Tibial nerve (tissue), 4 donors: ENCODE measurements at regions not wholly inside any gene's neighbourhood (a gene's known extent, or its start where the extent isn't known, plus 50 kb on each side); places are given as distances from the start of the nearest gene placed in this dataset.

ENCODE experiments used
- DNase-seq, 2 donors: peaks; one replicate each; pipeline ENCODE4 v3.0.0-alpha.2; 2019; ENCODE audit warnings: low spot score in 2 of 2
- H3K27ac ChIP-seq, 4 donors: fragments of 200-600 bp; sonication (generic) in 3 of 4; one replicate each; pipeline ENCODE4 v1.5.1; 2017 to 2019; ENCODE audit warnings: mild to moderate bottlenecking in 1 of 4
- H3K27me3 ChIP-seq, 2 donors: fragments of 200-600 bp; sonication (generic) in 1 of 2; one replicate each; pipeline versions ENCODE4 v1.5.1 to v1.6.0; 2017 to 2019
- H3K36me3 ChIP-seq, 3 donors: fragments of 200-600 bp; sonication (generic); one replicate each; pipeline ENCODE4 v1.5.1; 2018 to 2019
- H3K4me1 ChIP-seq, 4 donors: fragments of 200-600 bp; sonication (generic) in 3 of 4; one replicate each; pipeline ENCODE4 v1.5.1; 2017 to 2019
- H3K4me3 ChIP-seq, 4 donors: fragments of 200-600 bp; sonication (generic) in 3 of 4; one replicate each; pipeline ENCODE4 v1.5.1; 2017 to 2019; ENCODE audit warnings: mild to moderate bottlenecking in 1 of 4, moderate library complexity in 1 of 4
- H3K9me3 ChIP-seq, 4 donors: fragments of 200-600 bp; sonication (generic) in 3 of 4; one replicate each; pipeline ENCODE4 v1.5.1; 2017 to 2019
- EP300 ChIP-seq, 2 donors: sonication (generic); formaldehyde crosslinking; IDR thresholded peaks; one replicate each; pipeline ENCODE4 v1.6.1; 2017; ENCODE audit warnings: antibody characterized with exemption in 2 of 2, mild to moderate bottlenecking in 1 of 2
- POLR2A ChIP-seq, 2 donors: fragments of 450-650 bp; IDR thresholded peaks; one replicate each; pipeline ENCODE4 v1.6.1; 2017; ENCODE audit warnings: antibody characterized with exemption in 2 of 2, mild to moderate bottlenecking in 2 of 2, moderate library complexity in 2 of 2
- WGBS, 2 donors: methylation state at CpG; one replicate each; pipeline ENCODE4 v1.1.5; 2018; 5-methylcytosine and 5-hydroxymethylcytosine counted together
- TF ChIP-seq, protein P1 (sequence below), 5 experiments: fragments of 200-600 bp in 3 of 5; fragments of 450-650 bp in 2 of 5; sonication (generic) in 3 of 5; IDR thresholded peaks; one replicate each; pipeline ENCODE4 v1.5.1; 2016 to 2019; ENCODE audit warnings: antibody characterized with exemption in 5 of 5, mild to moderate bottlenecking in 3 of 5, moderate library complexity in 2 of 5

DNA sequence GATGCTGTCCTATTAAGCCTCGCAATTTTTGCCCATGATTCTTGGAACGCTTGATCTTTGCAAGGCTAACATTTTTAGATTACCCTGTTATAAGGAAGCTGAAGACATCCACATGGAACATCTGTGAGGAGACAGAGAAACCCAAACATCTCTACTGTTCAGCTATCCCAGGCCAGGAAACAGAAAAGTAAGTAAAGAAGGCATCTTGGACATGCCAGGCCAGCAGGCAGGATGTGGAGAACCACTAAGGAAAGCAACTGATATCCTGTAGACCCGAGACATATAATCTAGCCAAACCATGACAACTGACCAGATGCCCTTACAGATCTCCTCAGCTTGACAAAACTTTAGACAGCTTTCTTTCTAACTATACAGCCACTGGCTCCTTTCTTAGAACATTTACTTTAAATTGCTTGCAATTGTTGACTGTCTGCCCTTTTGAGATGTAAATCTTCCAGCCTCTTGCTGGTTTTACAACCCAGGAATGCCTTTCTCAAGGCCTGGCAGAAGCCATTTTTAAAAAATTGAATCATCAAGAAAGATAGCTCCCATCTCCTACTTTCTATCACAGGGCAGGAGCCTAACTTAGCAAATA lies 255.8 kb upstream of the DACH1 start:
- TF ChIP-seq POLR2A (IDR thresholded peaks at IDR 0.05) (no peak), EP300 (IDR thresholded peaks at IDR 0.05) (no peak)
- TF ChIP-seq, protein P1, sequence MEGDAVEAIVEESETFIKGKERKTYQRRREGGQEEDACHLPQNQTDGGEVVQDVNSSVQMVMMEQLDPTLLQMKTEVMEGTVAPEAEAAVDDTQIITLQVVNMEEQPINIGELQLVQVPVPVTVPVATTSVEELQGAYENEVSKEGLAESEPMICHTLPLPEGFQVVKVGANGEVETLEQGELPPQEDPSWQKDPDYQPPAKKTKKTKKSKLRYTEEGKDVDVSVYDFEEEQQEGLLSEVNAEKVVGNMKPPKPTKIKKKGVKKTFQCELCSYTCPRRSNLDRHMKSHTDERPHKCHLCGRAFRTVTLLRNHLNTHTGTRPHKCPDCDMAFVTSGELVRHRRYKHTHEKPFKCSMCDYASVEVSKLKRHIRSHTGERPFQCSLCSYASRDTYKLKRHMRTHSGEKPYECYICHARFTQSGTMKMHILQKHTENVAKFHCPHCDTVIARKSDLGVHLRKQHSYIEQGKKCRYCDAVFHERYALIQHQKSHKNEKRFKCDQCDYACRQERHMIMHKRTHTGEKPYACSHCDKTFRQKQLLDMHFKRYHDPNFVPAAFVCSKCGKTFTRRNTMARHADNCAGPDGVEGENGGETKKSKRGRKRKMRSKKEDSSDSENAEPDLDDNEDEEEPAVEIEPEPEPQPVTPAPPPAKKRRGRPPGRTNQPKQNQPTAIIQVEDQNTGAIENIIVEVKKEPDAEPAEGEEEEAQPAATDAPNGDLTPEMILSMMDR (IDR thresholded peaks at IDR 0.05), result no peak

DNA sequence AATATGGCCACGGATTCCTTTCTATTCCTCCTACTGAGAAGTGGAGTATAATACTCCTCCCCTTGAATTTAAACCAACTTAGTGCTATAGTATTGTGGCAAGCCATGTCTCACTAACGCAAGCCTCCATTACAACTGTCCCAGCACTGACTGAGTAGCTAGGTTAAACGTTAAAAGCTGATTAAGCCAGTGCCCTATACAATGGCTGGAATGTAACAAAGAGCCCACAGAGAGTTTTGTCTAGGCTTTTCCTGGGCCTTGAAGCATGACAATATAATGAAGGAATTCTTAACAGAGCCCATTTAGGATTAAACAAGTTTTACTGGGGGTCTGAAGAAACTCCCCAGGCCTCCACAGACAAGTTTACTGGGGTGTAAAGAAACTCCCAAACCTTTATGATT lies 254.5 kb upstream of the DACH1 start:
- Histone ChIP-seq H3K36me3 (no peaks in the 10 kb centered on the region), H3K9me3 (no peaks in the 10 kb centered on the region), H3K27ac (no peak overlapping the region), H3K27me3 (no peaks in the 10 kb centered on the region), H3K4me3 (no peak overlapping the region), H3K4me1 (no peaks in the 10 kb centered on the region)
- TF ChIP-seq, protein P1 (IDR thresholded peaks at IDR 0.05), result no peak
- TF ChIP-seq POLR2A (IDR thresholded peaks at IDR 0.05) (no peak), EP300 (IDR thresholded peaks at IDR 0.05) (no peak)
- DNase-seq, result no peak
- 72 to 78% methylated on average over 3 of the region's 3 CpGs for WGBS, 2 donors

More for the DNA sequence above, 255.8 kb upstream of the DACH1 start:
- Histone ChIP-seq H3K36me3 (no peaks in the 10 kb centered on the region), H3K4me3 (no peak overlapping the region), H3K9me3 (no peaks in the 10 kb centered on the region), H3K4me1 (no peaks in the 10 kb centered on the region), H3K27me3 (no peaks in the 10 kb centered on the region), H3K27ac (no peak overlapping the region)
- DNase-seq, result no peak
- WGBS, 2 donors, result 91 to 94% methylated on average over 3 of the region's 3 CpGs

DNA sequence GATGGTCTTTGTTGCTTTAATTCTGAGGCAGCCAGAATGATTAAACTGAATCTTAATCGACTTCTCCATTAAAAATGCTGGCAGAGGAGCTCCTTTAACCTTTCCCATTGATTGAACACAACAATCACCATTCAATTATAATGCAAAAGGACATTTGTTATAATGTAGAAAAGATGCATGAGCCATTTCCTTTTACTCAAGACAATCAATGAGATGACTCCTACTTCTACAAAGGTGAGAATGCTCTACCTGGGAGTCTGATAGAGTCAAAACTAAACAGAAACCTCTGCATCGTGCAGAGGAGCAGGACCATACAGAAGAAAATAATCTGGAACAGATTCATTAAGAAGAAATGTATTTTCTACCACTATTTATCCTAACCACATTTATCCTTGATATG lies 253.6 kb upstream of the DACH1 start:
- TF ChIP-seq, protein P1 (IDR thresholded peaks at IDR 0.05), result no peak
- TF ChIP-seq EP300 (IDR thresholded peaks at IDR 0.05) (no peak), POLR2A (IDR thresholded peaks at IDR 0.05) (no peak)
- WGBS, 2 donors, result 63 to 66% methylated on average over 2 of the region's 2 CpGs
- H3K9me3 ChIP-seq, result no peaks in the 10 kb centered on the region
- no peaks in the 10 kb centered on the region for H3K4me1 ChIP-seq
- no peak overlapping the region for H3K27ac ChIP-seq
- H3K4me3 ChIP-seq, result no peak overlapping the region
- no peak for DNase-seq
- no peaks in the 10 kb centered on the region for H3K36me3 ChIP-seq
- H3K27me3 ChIP-seq, result no peaks in the 10 kb centered on the region

DNA sequence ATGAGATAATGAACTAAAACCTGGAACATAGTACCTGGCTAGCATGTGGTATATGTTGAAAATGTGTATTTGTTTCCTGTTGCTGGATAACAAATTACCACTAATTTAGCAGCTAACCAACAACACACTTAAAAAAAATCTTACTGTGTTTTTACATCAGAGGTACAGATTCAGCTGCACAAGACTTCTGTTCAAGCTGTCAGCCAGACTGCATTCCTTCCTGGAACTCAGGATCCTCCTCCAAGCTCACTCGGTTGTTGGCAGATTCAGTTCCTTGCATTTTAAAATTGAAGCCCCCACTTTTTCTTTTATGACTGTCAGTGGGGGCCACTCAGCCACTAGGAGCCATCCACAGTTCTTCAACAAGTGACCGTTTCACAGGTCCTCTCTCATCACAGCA lies 246.9 kb upstream of the DACH1 start:
- Histone ChIP-seq H3K27me3 (no peaks in the 10 kb centered on the region), H3K4me1 (no peaks in the 10 kb centered on the region), H3K27ac (no peak overlapping the region), H3K36me3 (no peaks in the 10 kb centered on the region), H3K4me3 (no peak overlapping the region), H3K9me3 (no peaks in the 10 kb centered on the region)
- TF ChIP-seq POLR2A (IDR thresholded peaks at IDR 0.05), result no peak
- TF ChIP-seq, protein P1 (IDR thresholded peaks at IDR 0.05), result no peak
- TF ChIP-seq EP300 (IDR thresholded peaks at IDR 0.05), result no peak
- DNase-seq, result no peak
- WGBS, 2 donors, result 77 to 78% methylated on average over 2 of the region's 2 CpGs

DNA sequence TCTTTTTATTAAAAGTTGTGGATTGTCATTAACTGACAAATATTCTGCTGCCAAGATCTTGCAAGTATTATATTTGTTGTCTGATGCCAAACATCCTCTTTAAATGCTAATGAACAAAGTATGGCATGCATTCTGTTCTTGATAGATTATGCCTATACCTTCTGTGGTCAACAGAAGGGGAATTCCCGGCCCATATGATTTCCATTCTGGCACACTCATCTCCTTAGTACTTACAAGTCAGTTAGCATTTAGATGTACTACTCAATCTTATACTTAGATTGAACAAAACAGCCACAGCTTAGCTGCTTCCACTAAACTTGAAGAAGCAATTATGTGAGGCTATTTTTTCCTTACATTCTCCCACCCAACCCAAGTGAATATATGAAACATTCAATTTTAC lies 246.1 kb upstream of the DACH1 start:
- Histone ChIP-seq H3K27ac (no peak overlapping the region), H3K4me1 (no peaks in the 10 kb centered on the region), H3K36me3 (no peaks in the 10 kb centered on the region), H3K4me3 (no peak overlapping the region), H3K27me3 (no peaks in the 10 kb centered on the region), H3K9me3 (no peaks in the 10 kb centered on the region)
- TF ChIP-seq, protein P1 (IDR thresholded peaks at IDR 0.05), result no peak
- TF ChIP-seq POLR2A (IDR thresholded peaks at IDR 0.05), result no peak
- TF ChIP-seq EP300 (IDR thresholded peaks at IDR 0.05), result no peak
- 82 to 86% methylated on average over 1 of the region's 1 CpG for WGBS, 2 donors
- no peak for DNase-seq
